ENCODE measurements at regions not wholly inside any gene's neighbourhood (a gene's known extent, or its start where the extent isn't known, plus 50 kb on each side); places are given as distances from the start of the nearest gene placed in this dataset.

- no peak for TF ChIP-seq POLR2A (IDR thresholded peaks at IDR 0.05)
- TF ChIP-seq CTCF (IDR thresholded peaks at IDR 0.05) = no peak
- H3K4me3 ChIP-seq (ENCODE audit: low read depth, poor library complexity, severe bottlenecking) = no peak overlapping the region
- WGBS, 2 donors = 56 to 59% methylated on average over 7 of the region's 7 CpGs
- DNase-seq (ENCODE audit: low spot score in 2 of 2) = no peak
- intact Hi-C loops (cut with DNase I; ENCODE audit: low total_unique reads) = no loop called here
Observed at GRCh38 chr11:134792044-134792443, 380.0 kb upstream of the B3GAT1 start.

DNA sequence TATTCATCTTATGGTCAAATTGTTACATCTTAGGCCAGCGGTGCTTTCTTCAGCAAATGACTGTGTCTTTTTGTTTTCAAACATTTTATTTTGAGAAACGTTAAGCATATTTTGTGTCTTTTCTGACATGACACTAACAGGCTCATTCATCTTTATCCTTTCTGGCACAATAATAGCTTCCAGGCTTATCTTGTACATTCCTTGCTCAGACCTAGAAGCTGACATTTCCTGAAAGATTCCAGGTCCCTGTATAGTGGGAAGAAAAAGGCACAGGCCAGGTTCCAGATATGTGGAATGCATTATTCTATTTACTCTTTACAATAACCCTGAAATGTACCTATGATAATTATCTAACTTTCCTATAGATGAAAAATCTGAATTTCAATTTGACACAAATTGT, 379.1 kb upstream of the B3GAT1 start:
- DNase-seq (ENCODE audit: low spot score in 2 of 2) = no peak
- 42% methylated on average over 2 of the region's 2 CpGs for WGBS, 2 donors
- no peak for TF ChIP-seq POLR2A (IDR thresholded peaks at IDR 0.05)
- no peak for TF ChIP-seq CTCF (IDR thresholded peaks at IDR 0.05)
- H3K4me3 ChIP-seq (ENCODE audit: low read depth, poor library complexity, severe bottlenecking) = no peak overlapping the region
- intact Hi-C loops (cut with DNase I; ENCODE audit: low total_unique reads) = no loop called here

DNA sequence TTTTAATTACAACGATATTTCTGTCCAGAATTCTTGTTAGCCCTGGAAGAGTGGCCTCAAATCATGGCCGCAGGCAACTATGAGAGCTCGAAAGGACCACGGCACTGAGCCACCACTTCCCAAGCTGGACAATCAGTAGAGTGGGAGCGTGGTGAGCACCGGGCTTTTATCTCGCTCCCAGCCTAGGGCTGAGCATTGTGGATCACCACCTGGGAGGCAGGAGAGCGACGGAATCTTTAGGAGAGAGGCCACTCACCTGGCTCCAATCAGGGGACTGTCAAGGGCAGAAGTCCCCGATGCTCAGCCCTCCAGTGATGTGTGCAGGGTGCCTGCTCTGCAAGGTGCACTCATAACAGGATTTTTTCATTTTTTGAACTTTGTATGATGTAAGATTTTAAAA, 377.1 kb upstream of the B3GAT1 start:
- intact Hi-C loops (cut with DNase I; ENCODE audit: low total_unique reads) = no loop called here

GRCh38 chr11:134786636-134787035, 374.6 kb upstream of the B3GAT1 start:
- intact Hi-C loops (cut with DNase I; ENCODE audit: low total_unique reads) = no loop called here
- no peak overlapping the region for H3K4me3 ChIP-seq (ENCODE audit: low read depth, poor library complexity, severe bottlenecking)
- no peak for TF ChIP-seq CTCF (IDR thresholded peaks at IDR 0.05)
- no peak for TF ChIP-seq POLR2A (IDR thresholded peaks at IDR 0.05)
- 88% methylated on average over 6 of the region's 6 CpGs for WGBS, 2 donors
- no peak for DNase-seq (ENCODE audit: low spot score in 2 of 2)

More for the DNA sequence above, 377.1 kb upstream of the B3GAT1 start:
- 80 to 86% methylated on average over 10 of the region's 10 CpGs for WGBS, 2 donors
- DNase-seq (ENCODE audit: low spot score in 2 of 2) = no peak
- TF ChIP-seq POLR2A (IDR thresholded peaks at IDR 0.05) (no peak), CTCF (IDR thresholded peaks at IDR 0.05) (no peak)
- no peak overlapping the region for H3K4me3 ChIP-seq (ENCODE audit: low read depth, poor library complexity, severe bottlenecking)

- WGBS, 2 donors = 84 to 93% methylated on average over 14 of the region's 14 CpGs
- H3K4me3 ChIP-seq (ENCODE audit: low read depth, poor library complexity, severe bottlenecking) = no peak overlapping the region
- intact Hi-C loops (cut with DNase I; ENCODE audit: low total_unique reads) = no loop called here
- TF ChIP-seq POLR2A (IDR thresholded peaks at IDR 0.05) = no peak
- TF ChIP-seq CTCF (IDR thresholded peaks at IDR 0.05) = no peak
- no peak for DNase-seq (ENCODE audit: low spot score in 2 of 2)
Observed at GRCh38 chr11:134785660-134786284, 373.7 kb upstream of the B3GAT1 start.

DNA sequence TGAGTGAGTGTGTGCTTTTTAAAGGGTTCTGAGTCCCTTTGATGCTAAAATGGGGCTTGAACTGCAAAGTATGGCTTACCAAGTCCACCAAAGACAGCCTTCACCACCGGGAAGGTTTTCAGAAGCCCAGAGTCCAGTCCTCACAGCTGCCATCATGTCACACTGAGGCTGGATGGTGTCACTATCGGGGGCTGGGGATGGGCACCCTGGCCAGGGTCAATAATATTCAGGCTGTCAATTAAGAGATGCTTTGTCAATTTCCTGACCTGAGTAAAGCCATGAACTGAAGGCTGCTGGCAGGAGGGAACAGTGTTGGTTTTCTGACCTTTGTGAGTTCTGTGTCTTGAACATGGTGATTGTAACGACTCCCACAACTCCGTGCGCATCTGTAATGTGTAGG, 373.0 kb upstream of the B3GAT1 start:
- no peak for TF ChIP-seq POLR2A (IDR thresholded peaks at IDR 0.05)
- TF ChIP-seq CTCF (IDR thresholded peaks at IDR 0.05) = no peak
- H3K4me3 ChIP-seq (ENCODE audit: low read depth, poor library complexity, severe bottlenecking) = no peak overlapping the region
- intact Hi-C loops (cut with DNase I; ENCODE audit: low total_unique reads) = no loop called here
- DNase-seq (ENCODE audit: low spot score in 2 of 2) = no peak
- 85 to 90% methylated on average over 5 of the region's 5 CpGs for WGBS, 2 donors

Measured in lower leg skin (tissue), 4 donors.